Thyroid gland (tissue), 4 donors: ENCODE measurements at regions not wholly inside any gene's neighbourhood (a gene's known extent, or its start where the extent isn't known, plus 50 kb on each side); places are given as distances from the start of the nearest gene placed in this dataset.

Experiments
- CTCF ChIP-seq, 6 experiments: fragments of 200-600 bp in 3 of 6; fragments of 450-650 bp in 3 of 6; sonication (generic) in 3 of 6; IDR thresholded peaks; one replicate each; pipeline ENCODE4 v1.5.1; 2016 to 2019; ENCODE audit warnings: antibody characterized with exemption in 6 of 6, mild to moderate bottlenecking in 2 of 6, inconsistent platforms in 1 of 6, moderate library complexity in 1 of 6
- POLR2A ChIP-seq, 2 donors: fragments of 450-650 bp; IDR thresholded peaks; one replicate each; pipeline ENCODE4 v1.6.1; 2017; ENCODE audit warnings: antibody characterized with exemption in 2 of 2, mild to moderate bottlenecking in 2 of 2, moderate library complexity in 1 of 2

- TF ChIP-seq POLR2A (IDR thresholded peaks at IDR 0.05) (no peak), CTCF (IDR thresholded peaks at IDR 0.05) (no peak)
These were observed 74.7 kb upstream of the TSHZ3 start for GRCh38 chr19:31423896-31424295.
